HEK293 (cell line): ENCODE measurements at regions not wholly inside any gene's neighbourhood (a gene's known extent, or its start where the extent isn't known, plus 50 kb on each side); places are given as distances from the start of the nearest gene placed in this dataset.

ENCODE experiments used
- CTCF ChIP-seq: fragments of 450-650 bp; formaldehyde crosslinking; IDR thresholded peaks from 2 replicates; pipeline ENCODE4 v1.5.1; 2016; ENCODE audit warnings: missing biosample characterization, missing genetic modification characterization
- SP2 ChIP-seq: fragments of 450-650 bp; formaldehyde crosslinking; IDR thresholded peaks from 2 replicates; pipeline ENCODE4 v1.5.1; 2016; ENCODE audit warnings: missing biosample characterization, missing genetic modification characterization
- ZNF140 ChIP-seq: fragments of 450-650 bp; formaldehyde crosslinking; IDR thresholded peaks from 2 replicates; pipeline ENCODE4 v1.5.1; 2016; ENCODE audit warnings: missing biosample characterization, missing genetic modification characterization
- ZNF174 ChIP-seq: fragments of 450-650 bp; formaldehyde crosslinking; IDR thresholded peaks from 2 replicates; pipeline ENCODE4 v1.5.0; 2017; ENCODE audit warnings: missing biosample characterization, mild to moderate bottlenecking, missing genetic modification characterization
- ZNF513 ChIP-seq: fragments of 450-650 bp; IDR thresholded peaks from 2 replicates; pipeline ENCODE4 v1.5.1; 2018; ENCODE audit warnings: missing biosample characterization, missing genetic modification characterization
- ZNF623 ChIP-seq: fragments of 450-650 bp; formaldehyde crosslinking; IDR thresholded peaks from 2 replicates; pipeline ENCODE4 v1.5.1; 2016; ENCODE audit warnings: missing biosample characterization, missing genetic modification characterization
- ZNF660 ChIP-seq: fragments of 450-650 bp; IDR thresholded peaks from 2 replicates; pipeline ENCODE4 v1.5.1; 2018; ENCODE audit warnings: missing biosample characterization, mild to moderate bottlenecking, missing genetic modification characterization
- ZNF776 ChIP-seq: fragments of 450-650 bp; formaldehyde crosslinking; IDR thresholded peaks from 2 replicates; pipeline ENCODE4 v1.5.0; 2017; ENCODE audit warnings: missing biosample characterization, missing genetic modification characterization, borderline replicate concordance
- ZSCAN18 ChIP-seq: fragments of 450-650 bp; formaldehyde crosslinking; IDR thresholded peaks from 2 replicates; pipeline ENCODE4 v1.5.1; 2016; ENCODE audit warnings: missing biosample characterization, missing genetic modification characterization

- TF ChIP-seq CTCF (tag by site-specific recombination) (no peak), ZNF776 (tag by site-specific recombination) (no peak), ZNF623 (tag by site-specific recombination) (no peak), ZNF140 (tag by site-specific recombination) (no peak), ZSCAN18 (no peak), SP2 (tag by site-specific recombination) (no peak), ZNF513 (no peak), ZNF660 (no peak), ZNF174 (tag by site-specific recombination) (no peak)
Measured at GRCh38 chr3:1613962-1614361, 484.7 kb upstream of the CNTN4 start.
